MM.1S (cell line): ENCODE measurements at regions not wholly inside any gene's neighbourhood (a gene's known extent, or its start where the extent isn't known, plus 50 kb on each side); places are given as distances from the start of the nearest gene placed in this dataset.
"Not testable (repeated sequence)": the region's sequence is repeated elsewhere in the genome, so short reads cannot be mapped to it uniquely, and the experiment has no call there.

Source experiments
- DNase-seq: peaks from one replicate; pipeline ENCODE4 v3.0.0-alpha.2; 2015
- H2AFZ ChIP-seq: fragments of 300-600 bp; sonication (generic); 2 replicates; pipeline ENCODE4 v1.6.0; 2016; ENCODE audit warnings: antibody characterized with exemption, low read length
- H3F3A ChIP-seq: fragments of 300-600 bp; sonication (generic); 2 replicates; pipeline ENCODE4 v1.6.1; 2016; ENCODE audit warnings: mild to moderate bottlenecking, antibody characterized with exemption, low read length, moderate library complexity, mixed read lengths; ENCODE audit not compliant: insufficient read depth
- H3K27ac ChIP-seq: fragments of 300-600 bp; sonication (generic); 2 replicates; pipeline ENCODE4 v1.5.1; 2016; ENCODE audit warnings: mild to moderate bottlenecking, low read length
- H3K27me3 ChIP-seq: fragments of 300-600 bp; sonication (generic); replicated peaks from 2 replicates; pipeline ENCODE4 v1.6.0; 2016; ENCODE audit warnings: low read length; ENCODE audit not compliant: insufficient read depth
- H3K36me3 ChIP-seq: fragments of 300-600 bp; sonication (generic); replicated peaks from 2 replicates; pipeline ENCODE4 v1.6.1; 2016; ENCODE audit warnings: mild to moderate bottlenecking, low read length, mixed read lengths; ENCODE audit not compliant: insufficient read depth
- H3K4me1 ChIP-seq: fragments of 300-600 bp; sonication (generic); 2 replicates; pipeline ENCODE4 v1.6.1; 2016; ENCODE audit warnings: low read length, mixed read lengths
- H3K4me2 ChIP-seq: fragments of 300-600 bp; sonication (generic); 2 replicates; pipeline ENCODE4 v1.6.0; 2016; ENCODE audit warnings: low read depth, low read length
- H3K4me3 ChIP-seq: fragments of 300-600 bp; sonication (generic); 2 replicates; pipeline ENCODE4 v1.5.1; 2016; ENCODE audit warnings: low read length, mixed read lengths
- H3K79me2 ChIP-seq: fragments of 300-600 bp; sonication (generic); 2 replicates; pipeline ENCODE4 v1.6.1; 2016; ENCODE audit warnings: mixed run types, low read length, mixed read lengths
- H3K9ac ChIP-seq: fragments of 300-600 bp; sonication (generic); 2 replicates; pipeline ENCODE4 v1.6.1; 2016; ENCODE audit warnings: low read length, mixed read lengths
- H3K9me2 ChIP-seq: fragments of 300-600 bp; sonication (generic); replicated peaks from 2 replicates; pipeline ENCODE4 v1.6.1; 2016; ENCODE audit warnings: mild to moderate bottlenecking, low read length, mixed read lengths; ENCODE audit not compliant: insufficient read depth
- H3K9me3 ChIP-seq: fragments of 300-600 bp; sonication (generic); replicated peaks from 2 replicates; pipeline ENCODE4 v1.6.1; 2016; ENCODE audit warnings: mild to moderate bottlenecking, low read length, mixed read lengths; ENCODE audit not compliant: insufficient read depth
- H4K20me1 ChIP-seq: fragments of 300-600 bp; sonication (generic); 2 replicates; pipeline ENCODE4 v1.6.1; 2016; ENCODE audit warnings: mild to moderate bottlenecking, low read length, moderate library complexity, mixed read lengths; ENCODE audit not compliant: insufficient read depth
- EZH2 ChIP-seq: fragments of 300-600 bp; sonication (generic); optimal IDR thresholded peaks from 2 replicates; pipeline ENCODE3; 2017; ENCODE audit warnings: low read depth, mild to moderate bottlenecking, antibody characterized with exemption, low read length, mixed read lengths
- EZH2phosphoT487 ChIP-seq: fragments of 300-600 bp; sonication (generic); IDR thresholded peaks from 2 replicates; pipeline ENCODE4 v1.6.1; 2018; ENCODE audit warnings: antibody characterized with exemption, low read length
- TF ChIP-seq, protein P1 (sequence below): fragments of 300-600 bp; sonication (generic); IDR thresholded peaks from 2 replicates; pipeline ENCODE4 v1.5.1; 2016; ENCODE audit warnings: antibody characterized with exemption, low read length, mixed read lengths

DNA sequence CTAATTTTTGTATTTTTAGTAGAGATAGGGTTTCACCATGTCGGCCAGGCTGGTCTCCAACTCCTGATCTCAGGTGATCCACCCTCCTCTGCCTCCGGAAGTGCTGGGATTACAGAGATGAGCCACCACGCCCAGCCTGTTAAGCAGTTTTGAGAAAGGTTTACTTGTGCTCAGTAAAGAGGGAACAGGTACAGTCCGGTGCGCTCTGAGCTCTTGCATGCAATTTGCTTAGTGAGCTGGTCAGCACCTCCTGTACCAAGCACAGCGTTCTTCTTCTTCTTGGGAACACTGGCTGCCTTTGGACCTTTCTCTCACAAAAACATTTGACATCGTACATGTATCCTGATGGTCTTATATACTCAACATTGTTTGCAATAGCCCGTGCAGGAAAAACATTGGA is 118.3 kb downstream of the AKR1D1 start:
- no peaks in the 10 kb centered on the region for H3K4me1 ChIP-seq
- H3K9ac ChIP-seq = no peak overlapping the region
- no peaks in the 10 kb centered on the region for H3K27me3 ChIP-seq
- H3K79me2 ChIP-seq = no peaks in the 10 kb centered on the region
- H3K4me3 ChIP-seq = no peak overlapping the region
- no peak overlapping the region for H2AFZ ChIP-seq
- no peaks in the 10 kb centered on the region for H4K20me1 ChIP-seq
- H3K9me3 ChIP-seq = no peaks in the 10 kb centered on the region
- no peak for DNase-seq
- TF ChIP-seq EZH2phosphoT487 (no peak), EZH2 (no peak)
- TF ChIP-seq, protein P1, sequence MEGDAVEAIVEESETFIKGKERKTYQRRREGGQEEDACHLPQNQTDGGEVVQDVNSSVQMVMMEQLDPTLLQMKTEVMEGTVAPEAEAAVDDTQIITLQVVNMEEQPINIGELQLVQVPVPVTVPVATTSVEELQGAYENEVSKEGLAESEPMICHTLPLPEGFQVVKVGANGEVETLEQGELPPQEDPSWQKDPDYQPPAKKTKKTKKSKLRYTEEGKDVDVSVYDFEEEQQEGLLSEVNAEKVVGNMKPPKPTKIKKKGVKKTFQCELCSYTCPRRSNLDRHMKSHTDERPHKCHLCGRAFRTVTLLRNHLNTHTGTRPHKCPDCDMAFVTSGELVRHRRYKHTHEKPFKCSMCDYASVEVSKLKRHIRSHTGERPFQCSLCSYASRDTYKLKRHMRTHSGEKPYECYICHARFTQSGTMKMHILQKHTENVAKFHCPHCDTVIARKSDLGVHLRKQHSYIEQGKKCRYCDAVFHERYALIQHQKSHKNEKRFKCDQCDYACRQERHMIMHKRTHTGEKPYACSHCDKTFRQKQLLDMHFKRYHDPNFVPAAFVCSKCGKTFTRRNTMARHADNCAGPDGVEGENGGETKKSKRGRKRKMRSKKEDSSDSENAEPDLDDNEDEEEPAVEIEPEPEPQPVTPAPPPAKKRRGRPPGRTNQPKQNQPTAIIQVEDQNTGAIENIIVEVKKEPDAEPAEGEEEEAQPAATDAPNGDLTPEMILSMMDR = no peak
- H3K27ac ChIP-seq = no peak overlapping the region
- H3K36me3 ChIP-seq = no peaks in the 10 kb centered on the region
- no peaks in the 10 kb centered on the region for H3K9me2 ChIP-seq
- no peaks in the 10 kb centered on the region for H3F3A ChIP-seq
- no peak overlapping the region for H3K4me2 ChIP-seq

DNA sequence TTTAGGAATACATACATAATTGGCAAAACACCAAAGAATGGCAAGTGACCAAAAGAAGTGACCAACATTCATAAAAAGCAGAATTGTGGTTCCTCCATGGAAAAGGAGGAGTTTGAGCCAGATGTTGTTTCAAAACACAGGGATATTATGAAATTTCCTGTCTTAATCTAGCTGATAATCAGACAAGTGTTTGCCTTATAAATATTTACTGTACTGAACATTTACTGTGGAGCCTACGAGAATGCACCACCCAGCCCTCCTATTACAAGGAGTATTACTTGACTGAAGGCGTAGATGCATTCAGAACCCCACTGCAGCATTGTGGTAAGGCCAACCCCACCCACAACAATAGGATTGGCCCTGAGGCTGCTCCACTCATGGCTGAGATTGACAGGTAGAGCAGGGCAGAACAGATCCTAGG is 118.9 kb downstream of the AKR1D1 start:
- Histone ChIP-seq H3K4me1 (no peaks in the 10 kb centered on the region), H3K4me2 (no peak overlapping the region), H3K36me3 (no peaks in the 10 kb centered on the region), H3F3A (no peaks in the 10 kb centered on the region), H3K9me2 (no peaks in the 10 kb centered on the region), H2AFZ (no peak overlapping the region), H3K27me3 (no peaks in the 10 kb centered on the region), H4K20me1 (no peaks in the 10 kb centered on the region), H3K4me3 (no peak overlapping the region), H3K79me2 (no peaks in the 10 kb centered on the region), H3K9ac (no peak overlapping the region), H3K9me3 (no peaks in the 10 kb centered on the region), H3K27ac (no peak overlapping the region)
- TF ChIP-seq EZH2 = no peak
- TF ChIP-seq, protein P1 = no peak
- no peak for DNase-seq

DNA sequence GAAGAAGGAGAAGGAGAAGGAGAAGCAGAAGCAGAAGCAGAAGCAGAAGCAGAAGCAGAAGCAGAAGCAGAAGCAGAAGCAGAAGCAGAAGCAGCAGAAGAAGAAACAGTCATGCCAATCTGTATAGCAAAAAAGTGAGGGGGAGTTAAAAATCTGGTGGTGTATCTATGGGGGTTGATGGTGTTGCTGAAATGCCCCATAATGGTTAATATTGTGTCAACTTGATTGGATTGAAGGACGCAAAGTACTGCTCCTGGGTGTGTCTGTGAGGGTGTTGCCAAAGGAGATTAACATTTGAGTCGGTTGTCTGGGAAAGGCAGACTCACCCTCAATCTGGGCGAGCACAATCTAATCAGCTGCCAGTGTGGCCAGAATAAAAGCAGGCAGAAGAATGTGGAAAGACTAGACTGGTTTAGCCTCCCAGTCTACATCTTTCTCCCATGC is 120.3 kb downstream of the AKR1D1 start:
- H3K9me3 ChIP-seq, H3K4me3 ChIP-seq, H3K4me2 ChIP-seq, H3K9me2 ChIP-seq, H3K79me2 ChIP-seq, H3K9ac ChIP-seq, H3K27me3 ChIP-seq, DNase-seq, H3K27ac ChIP-seq, H4K20me1 ChIP-seq, H3K4me1 ChIP-seq, H3F3A ChIP-seq, H3K36me3 ChIP-seq, H2AFZ ChIP-seq: not testable (repeated sequence)

DNA sequence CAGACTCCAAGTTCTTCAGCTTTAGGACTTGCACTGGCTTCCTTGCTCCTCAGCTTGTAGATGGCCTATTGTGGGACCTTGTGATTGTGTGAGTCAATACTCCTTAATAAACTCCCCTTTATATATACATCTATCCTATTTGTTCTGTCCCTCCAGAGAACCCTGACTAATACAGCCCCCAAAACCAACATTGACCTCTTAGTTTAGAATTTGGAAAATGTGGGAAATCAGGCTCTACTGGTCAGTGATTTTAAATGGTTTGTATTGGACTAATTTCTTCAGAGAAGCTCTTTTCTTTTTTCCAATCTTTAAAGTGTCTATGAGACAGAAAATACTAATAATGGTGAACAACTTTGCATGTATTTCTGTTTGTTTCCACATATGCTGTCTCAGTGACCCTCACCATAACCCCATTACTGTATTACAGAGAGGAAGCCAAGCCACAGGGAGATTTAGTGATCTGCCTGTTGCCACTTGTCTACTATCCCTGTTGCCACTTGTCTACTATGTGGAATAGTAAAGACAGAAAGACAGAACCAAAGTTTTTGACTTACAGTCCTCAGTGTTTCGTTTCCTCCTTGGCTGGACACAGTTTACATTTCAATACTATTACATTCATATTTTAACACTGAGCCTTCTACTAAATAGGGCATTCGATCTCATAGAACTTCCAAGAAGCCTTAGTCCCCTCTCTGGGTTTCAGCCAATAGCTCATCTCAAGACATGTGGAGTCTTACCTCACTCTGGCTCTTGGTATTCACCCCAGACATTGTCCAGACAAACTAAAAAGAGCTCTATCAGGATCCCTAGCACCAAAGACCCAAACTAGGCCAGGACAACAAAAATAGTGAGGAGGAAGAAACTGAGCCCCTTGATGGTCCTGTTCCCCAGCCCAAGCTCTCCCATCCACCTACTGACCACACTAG is 121.0 kb downstream of the AKR1D1 start:
- Histone ChIP-seq H3K4me2 (no peak overlapping the region), H3K9ac (no peak overlapping the region), H3K4me3 (no peak overlapping the region), H3K9me3 (no peaks in the 10 kb centered on the region), H3K27ac (no peak overlapping the region), H3K36me3 (no peaks in the 10 kb centered on the region), H2AFZ (no peak overlapping the region), H3K79me2 (no peaks in the 10 kb centered on the region), H4K20me1 (no peaks in the 10 kb centered on the region), H3K4me1 (no peaks in the 10 kb centered on the region), H3F3A (no peaks in the 10 kb centered on the region), H3K9me2 (no peaks in the 10 kb centered on the region), H3K27me3 (no peaks in the 10 kb centered on the region)
- TF ChIP-seq EZH2phosphoT487 (no peak), EZH2 (no peak)
- TF ChIP-seq, protein P1 = no peak
- no peak for DNase-seq
